OCI-LY7 (cell line): ENCODE measurements at regions not wholly inside any gene's neighbourhood (a gene's known extent, or its start where the extent isn't known, plus 50 kb on each side); places are given as distances from the start of the nearest gene placed in this dataset.

ENCODE experiments used
- BruUV-seq: library from RNA; stranded (reverse); fragments of 400-500 nt; replicated peaks from 2 replicates; lab custom pipeline; 2021; lab: Mats Ljungman, UMichigan
- CTCF ChIA-PET: fragments of 300-600 bp; sonication (Branson Sonifier 250); formaldehyde crosslinking; loops from one replicate; lab custom pipeline; 2022; ENCODE audit warnings: antibody characterized with exemption; ENCODE audit not compliant: unreplicated experiment; lab: Charles Lee
- POLR2A ChIA-PET: fragments of 300-600 bp; sonication (Branson Sonifier 250); formaldehyde crosslinking; loops from one replicate; lab custom pipeline; 2022; ENCODE audit warnings: antibody characterized with exemption; lab: Charles Lee
- DNase-seq: peaks from one replicate; pipeline ENCODE4 v3.0.0-alpha.2; 2015; ENCODE audit warnings: low spot score
- H2AFZ ChIP-seq: fragments of 200-600 bp; sonication (generic), shearing (Covaris generic); 2 replicates; pipeline ENCODE4 v1.6.1; 2014; ENCODE audit warnings: mild to moderate bottlenecking, antibody characterized with exemption, low read length, moderate library complexity
- H3K27ac ChIP-seq: fragments of 200-600 bp; sonication (generic); 2 replicates; pipeline ENCODE4 v1.5.1; 2014; ENCODE audit warnings: mixed run types, low read depth, mild to moderate bottlenecking, moderate library complexity, low read length, inconsistent platforms; ENCODE audit not compliant: poor library complexity, severe bottlenecking
- H3K36me3 ChIP-seq: fragments of 200-600 bp; sonication (generic); 2 replicates; pipeline ENCODE4 v1.6.1; 2014; ENCODE audit warnings: mild to moderate bottlenecking, antibody characterized with exemption, low read length, moderate library complexity, mixed read lengths; ENCODE audit not compliant: insufficient read depth
- H3K4me1 ChIP-seq: fragments of 200-600 bp; sonication (generic); 2 replicates; pipeline ENCODE4 v1.5.1; 2014; ENCODE audit warnings: mild to moderate bottlenecking, low read length; ENCODE audit not compliant: insufficient read depth, poor library complexity, severe bottlenecking
- H3K4me2 ChIP-seq: fragments of 200-600 bp; sonication (generic); 2 replicates; pipeline ENCODE4 v1.6.1; 2014; ENCODE audit warnings: mild to moderate bottlenecking, low read length
- H3K4me3 ChIP-seq: fragments of 200-600 bp; sonication (generic); 2 replicates; pipeline ENCODE4 v1.5.1; 2014; ENCODE audit warnings: mild to moderate bottlenecking, low read depth, low read length; ENCODE audit not compliant: poor library complexity, severe bottlenecking
- H3K79me2 ChIP-seq: fragments of 200-600 bp; sonication (generic); 2 replicates; pipeline ENCODE4 v1.6.1; 2016; ENCODE audit warnings: low read depth, mild to moderate bottlenecking, low read length, moderate library complexity, mixed read lengths; ENCODE audit not compliant: insufficient read depth
- H3K9me2 ChIP-seq: fragments of 200-600 bp; sonication (generic); 2 replicates; pipeline ENCODE4 v1.6.1; 2016; ENCODE audit warnings: mild to moderate bottlenecking, low read length, mixed read lengths; ENCODE audit not compliant: insufficient read depth
- H3K9me3 ChIP-seq: fragments of 200-600 bp; sonication (generic); 2 replicates; pipeline ENCODE4 v1.6.1; 2014; ENCODE audit warnings: mild to moderate bottlenecking, mixed run types, low read length, mixed read lengths
- H4K20me1 ChIP-seq: fragments of 200-600 bp; sonication (generic); 2 replicates; pipeline ENCODE4 v1.6.1; 2014; ENCODE audit warnings: mild to moderate bottlenecking, antibody characterized with exemption, low read length, moderate library complexity, mixed read lengths; ENCODE audit not compliant: insufficient read depth
- CTCF ChIP-seq: fragments of 200-600 bp; sonication (generic); conservative IDR thresholded peaks from 2 replicates; pipeline ENCODE4 v1.5.1; 2014; ENCODE audit warnings: mild to moderate bottlenecking, antibody characterized with exemption, low read length, moderate library complexity, mixed read lengths
- EZH2phosphoT487 ChIP-seq: fragments of 200-600 bp; sonication (generic); IDR thresholded peaks from 2 replicates; pipeline ENCODE4 v1.6.1; 2018; ENCODE audit warnings: low read depth, borderline replicate concordance, mild to moderate bottlenecking, mixed run types, antibody characterized with exemption, low read length, moderate library complexity, mixed read lengths
- intact Hi-C: fragments of 100-400 bp; cut with micrococcal nuclease; formaldehyde crosslinking; loops from one replicate; pipeline ENCODE4 v1.10.0; 2022; ENCODE audit not compliant: unreplicated experiment

- H3K4me2 ChIP-seq, result no peak overlapping the region
- H4K20me1 ChIP-seq, result no peaks in the 10 kb centered on the region
- BruUV-seq, result no TSS peak
- H3K79me2 ChIP-seq, result no peaks in the 10 kb centered on the region
- DNase-seq, result no peak
- intact Hi-C loops, result no loop called here
- H3K4me3 ChIP-seq, result no peak overlapping the region
- H3K36me3 ChIP-seq, result no peaks in the 10 kb centered on the region
- no peak overlapping the region for H3K27ac ChIP-seq
- no peak for TF ChIP-seq EZH2phosphoT487
- no peak for TF ChIP-seq CTCF
- H3K9me3 ChIP-seq, result no peaks in the 10 kb centered on the region
- H3K9me2 ChIP-seq, result no peaks in the 10 kb centered on the region
- no peak overlapping the region for H2AFZ ChIP-seq
- no peaks in the 10 kb centered on the region for H3K4me1 ChIP-seq
- ChIA-PET POLR2A (interaction anchor here (0.7 kb wide), 1 partner anchor 201 kb away, joined by 4 read pairs; no protein-coding TSS in a partner anchor), CTCF (no interaction called here)
Measured at GRCh38 chr4:26144526-26145155, 176.2 kb upstream of the RBPJ start.

- H3K9me2 ChIP-seq, result no peaks in the 10 kb centered on the region
- H3K4me1 ChIP-seq, result no peaks in the 10 kb centered on the region
- no peak overlapping the region for H3K27ac ChIP-seq
- no peaks in the 10 kb centered on the region for H3K9me3 ChIP-seq
- H2AFZ ChIP-seq, result no peak overlapping the region
- intact Hi-C loops, result no loop called here
- no peak overlapping the region for H3K4me3 ChIP-seq
- no peak for DNase-seq
- POLR2A ChIA-PET, result interaction anchor here (0.7 kb wide), 1 partner anchor 200 kb away, joined by 4 read pairs; no protein-coding TSS in a partner anchor
- no peak for TF ChIP-seq EZH2phosphoT487
- no peak for TF ChIP-seq CTCF
- no peaks in the 10 kb centered on the region for H3K79me2 ChIP-seq
- no peaks in the 10 kb centered on the region for H4K20me1 ChIP-seq
- H3K36me3 ChIP-seq, result no peaks in the 10 kb centered on the region
- CTCF ChIA-PET, result no interaction called here
- BruUV-seq, result no TSS peak
- H3K4me2 ChIP-seq, result no peak overlapping the region
Measured at GRCh38 chr4:26145212-26145611, 175.6 kb upstream of the RBPJ start.

- no peak overlapping the region for H2AFZ ChIP-seq
- H3K9me2 ChIP-seq, result no peaks in the 10 kb centered on the region
- H3K27ac ChIP-seq, result no peak overlapping the region
- H3K4me3 ChIP-seq, result no peak overlapping the region
- H3K4me2 ChIP-seq, result no peak overlapping the region
- BruUV-seq, result no TSS peak
- H3K36me3 ChIP-seq, result no peaks in the 10 kb centered on the region
- no peaks in the 10 kb centered on the region for H3K9me3 ChIP-seq
- POLR2A ChIA-PET, result no interaction called here
- H4K20me1 ChIP-seq, result no peaks in the 10 kb centered on the region
- no peak for TF ChIP-seq CTCF
- TF ChIP-seq EZH2phosphoT487, result no peak
- no peaks in the 10 kb centered on the region for H3K4me1 ChIP-seq
- no peaks in the 10 kb centered on the region for H3K79me2 ChIP-seq
- DNase-seq, result no peak
- CTCF ChIA-PET, result no interaction called here
- intact Hi-C loops, result no loop called here
Measured at GRCh38 chr4:26148927-26149326, 171.9 kb upstream of the RBPJ start.
